Right lobe of liver (tissue), 4 donors: ENCODE measurements at regions not wholly inside any gene's neighbourhood (a gene's known extent, or its start where the extent isn't known, plus 50 kb on each side); places are given as distances from the start of the nearest gene placed in this dataset.

ENCODE experiments used
- POLR2A ChIP-seq: fragments of 450-650 bp; IDR thresholded peaks from one replicate; pipeline ENCODE4 v1.6.1; 2017; ENCODE audit warnings: antibody characterized with exemption, mild to moderate bottlenecking
- TF ChIP-seq, protein P1 (sequence below), 4 donors: fragments of 200-600 bp in 3 of 4; fragments of 450-650 bp in 1 of 4; IDR thresholded peaks; one replicate each; pipeline versions ENCODE4 v1.5.1 to v1.8.0; 2016 to 2022; ENCODE audit warnings: antibody characterized with exemption in 4 of 4, mild to moderate bottlenecking in 2 of 4
- donor health status: DM: no; HTN: no; CAD: no.
- donor health status: DM: no; HTN: no; CAD: no.
- donor health status: DM: no; HTN: yes; CAD: no.

DNA sequence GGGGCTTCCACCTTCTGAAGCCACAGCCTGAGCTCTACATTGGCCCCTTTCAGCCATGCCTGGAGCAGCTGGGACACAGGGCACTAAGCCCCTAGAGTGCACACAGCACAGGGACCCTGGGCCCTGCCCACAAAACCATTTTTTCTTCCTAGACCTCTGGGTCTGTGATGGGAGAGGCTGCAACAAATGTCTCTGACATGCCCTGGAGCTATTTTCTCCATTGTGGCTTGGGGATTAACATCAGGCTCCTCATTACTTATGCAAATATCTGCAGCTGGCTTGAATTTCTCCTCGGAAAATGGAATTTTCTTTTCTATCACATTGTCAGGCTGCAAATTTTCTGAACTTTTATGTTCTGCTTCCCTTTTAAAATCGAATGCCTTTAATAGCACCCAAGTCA, 795.7 kb downstream of the LTN1 start:
- TF ChIP-seq, protein P1, sequence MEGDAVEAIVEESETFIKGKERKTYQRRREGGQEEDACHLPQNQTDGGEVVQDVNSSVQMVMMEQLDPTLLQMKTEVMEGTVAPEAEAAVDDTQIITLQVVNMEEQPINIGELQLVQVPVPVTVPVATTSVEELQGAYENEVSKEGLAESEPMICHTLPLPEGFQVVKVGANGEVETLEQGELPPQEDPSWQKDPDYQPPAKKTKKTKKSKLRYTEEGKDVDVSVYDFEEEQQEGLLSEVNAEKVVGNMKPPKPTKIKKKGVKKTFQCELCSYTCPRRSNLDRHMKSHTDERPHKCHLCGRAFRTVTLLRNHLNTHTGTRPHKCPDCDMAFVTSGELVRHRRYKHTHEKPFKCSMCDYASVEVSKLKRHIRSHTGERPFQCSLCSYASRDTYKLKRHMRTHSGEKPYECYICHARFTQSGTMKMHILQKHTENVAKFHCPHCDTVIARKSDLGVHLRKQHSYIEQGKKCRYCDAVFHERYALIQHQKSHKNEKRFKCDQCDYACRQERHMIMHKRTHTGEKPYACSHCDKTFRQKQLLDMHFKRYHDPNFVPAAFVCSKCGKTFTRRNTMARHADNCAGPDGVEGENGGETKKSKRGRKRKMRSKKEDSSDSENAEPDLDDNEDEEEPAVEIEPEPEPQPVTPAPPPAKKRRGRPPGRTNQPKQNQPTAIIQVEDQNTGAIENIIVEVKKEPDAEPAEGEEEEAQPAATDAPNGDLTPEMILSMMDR (IDR thresholded peaks at IDR 0.05), result no peak
- no peak for TF ChIP-seq POLR2A
